ENCODE measurements at regions not wholly inside any gene's neighbourhood (a gene's known extent, or its start where the extent isn't known, plus 50 kb on each side); places are given as distances from the start of the nearest gene placed in this dataset.

DNA sequence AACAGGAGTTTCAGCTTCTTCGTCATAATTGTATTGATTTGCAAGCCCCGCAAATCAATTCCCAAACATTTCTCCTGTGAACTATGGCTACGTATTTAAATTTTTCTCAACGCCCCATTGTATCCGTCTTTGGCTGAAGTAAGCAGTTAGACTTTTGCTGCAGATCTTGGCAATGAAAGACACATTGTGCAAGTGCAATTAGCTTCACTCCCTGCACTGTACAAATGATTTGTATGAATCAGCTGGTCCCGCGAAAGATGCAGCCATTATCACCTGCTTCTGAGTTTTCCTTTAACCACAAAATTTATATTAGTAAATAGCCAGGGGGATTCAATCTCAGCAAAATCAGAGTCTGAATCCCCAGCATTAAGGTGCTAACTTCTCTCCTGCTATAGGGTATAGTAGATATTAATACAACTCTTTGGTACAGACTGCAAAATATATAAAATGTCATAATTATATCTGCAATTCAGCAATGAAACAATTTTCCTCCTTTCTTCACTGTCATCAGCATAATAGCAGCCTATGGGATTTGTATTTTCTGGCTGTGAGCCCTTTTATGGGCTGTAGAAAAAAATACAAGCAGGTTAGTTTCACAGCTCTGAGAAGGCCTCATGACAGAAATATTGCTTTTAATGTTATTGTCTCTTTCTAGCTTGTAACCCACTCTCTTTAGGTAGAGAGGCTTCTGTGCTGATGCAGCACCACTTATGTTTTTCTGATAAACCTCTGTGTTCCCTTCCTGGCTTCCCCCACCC is 68.4 kb upstream of the SMARCA2 start:
- intact Hi-C loops (cut with DNase I): no loop called here
- DNase-seq: no peak
- ATAC-seq (ENCODE audit: poor library complexity): no peak

DNA sequence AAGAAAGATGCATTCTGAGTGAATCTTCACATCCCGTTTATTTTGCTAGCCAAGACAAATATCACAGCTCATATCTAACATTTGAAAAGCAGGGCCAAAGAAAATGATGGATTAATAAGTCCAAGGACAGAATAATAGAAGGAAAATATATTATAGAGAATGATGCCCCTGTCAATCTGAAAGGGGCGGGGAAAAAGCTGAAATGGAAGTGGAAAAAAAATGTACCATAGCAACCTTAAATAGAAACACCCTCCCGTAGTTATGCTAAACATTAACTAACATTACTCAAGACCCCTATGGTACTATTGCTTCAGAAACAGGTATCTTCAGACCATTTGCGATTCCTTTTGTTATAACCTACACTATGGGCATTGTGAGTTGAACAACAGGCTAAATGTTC is 67.7 kb upstream of the SMARCA2 start:
- no peak for ATAC-seq (ENCODE audit: poor library complexity)
- intact Hi-C loops (cut with DNase I): no loop called here
- no peak for DNase-seq

DNA sequence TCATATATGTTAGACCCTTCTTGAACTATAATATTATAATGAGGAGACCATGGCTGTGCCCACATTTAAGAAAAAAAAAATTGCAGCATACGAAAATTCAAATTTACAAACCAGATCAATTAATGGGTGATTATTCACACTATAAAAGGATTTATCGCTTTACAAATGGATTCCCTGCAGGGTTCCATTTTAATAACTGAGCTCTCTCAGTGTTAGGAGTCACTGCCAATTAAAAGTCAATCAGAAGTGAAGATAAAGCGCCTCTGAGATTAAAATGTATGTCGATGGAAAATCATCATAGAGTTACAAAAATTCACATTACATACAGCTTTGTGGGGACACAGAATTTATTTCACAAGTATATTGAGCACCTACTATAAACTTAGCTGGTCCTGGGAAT is 66.6 kb upstream of the SMARCA2 start:
- intact Hi-C loops (cut with DNase I): no loop called here
- no peak for ATAC-seq (ENCODE audit: poor library complexity)
- no peak for DNase-seq

DNA sequence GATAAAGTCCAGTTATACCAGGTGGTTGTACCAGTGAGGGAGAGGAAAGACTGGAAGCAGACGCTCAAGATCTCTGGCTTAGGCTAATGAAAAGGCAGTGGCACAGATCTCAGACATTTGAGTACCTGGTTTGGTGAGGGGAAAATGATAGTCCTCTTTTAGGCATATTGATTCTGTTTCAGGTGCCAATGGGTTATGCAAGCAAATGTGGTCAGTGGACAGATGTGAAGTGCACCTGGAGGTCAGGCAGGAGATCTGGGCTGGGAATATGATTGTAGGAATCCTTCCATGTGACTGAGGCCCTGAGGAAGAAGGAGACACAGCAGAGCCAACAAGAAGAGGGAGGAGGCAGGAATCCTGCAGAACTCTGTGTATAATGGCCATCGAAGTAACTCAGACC is 63.7 kb upstream of the SMARCA2 start:
- ATAC-seq (ENCODE audit: poor library complexity) (no peak), DNase-seq (no peak)
- intact Hi-C loops (cut with DNase I): no loop called here

DNA sequence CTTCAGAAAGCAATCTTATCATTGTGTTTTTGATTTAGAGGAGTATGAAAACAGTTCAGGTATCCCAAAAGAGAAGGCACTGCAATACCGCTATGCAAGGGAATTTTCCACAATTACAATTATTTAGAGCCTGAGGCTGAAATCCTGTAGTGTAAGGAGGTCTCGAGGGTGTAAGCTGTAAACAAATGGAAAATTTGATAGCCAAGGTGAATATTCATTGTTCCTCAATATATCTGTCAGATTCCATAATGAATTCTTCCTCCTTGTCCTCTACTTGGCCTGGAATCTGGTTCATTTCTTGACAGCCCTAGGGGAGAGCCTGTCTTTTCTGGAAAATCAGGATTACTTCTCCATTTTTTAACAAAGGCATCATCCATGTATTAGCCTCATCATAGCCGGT is 63.1 kb upstream of the SMARCA2 start:
- ATAC-seq (ENCODE audit: poor library complexity) (no peak), DNase-seq (no peak)
- intact Hi-C loops (cut with DNase I): no loop called here

DNA sequence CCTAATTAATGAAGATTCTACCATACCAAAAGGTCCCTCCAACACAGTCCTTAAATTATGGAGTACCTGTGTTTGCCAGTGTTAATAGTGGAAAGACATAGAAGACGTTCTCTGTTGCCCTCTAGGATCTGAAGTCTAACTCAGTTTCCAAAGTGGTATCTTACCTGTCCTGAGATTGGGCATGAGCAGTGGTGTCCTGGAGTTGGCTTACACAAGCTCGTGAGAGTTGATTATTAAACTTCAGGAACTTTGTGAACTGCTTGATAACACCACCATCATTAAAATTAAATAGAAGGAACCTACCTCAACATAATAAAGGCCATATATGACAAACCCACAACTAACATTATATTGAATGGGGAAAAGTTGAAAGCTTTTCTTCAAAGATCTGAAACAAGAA is 60.9 kb upstream of the SMARCA2 start:
- ATAC-seq (ENCODE audit: poor library complexity): no peak
- intact Hi-C loops (cut with DNase I): no loop called here

DNA sequence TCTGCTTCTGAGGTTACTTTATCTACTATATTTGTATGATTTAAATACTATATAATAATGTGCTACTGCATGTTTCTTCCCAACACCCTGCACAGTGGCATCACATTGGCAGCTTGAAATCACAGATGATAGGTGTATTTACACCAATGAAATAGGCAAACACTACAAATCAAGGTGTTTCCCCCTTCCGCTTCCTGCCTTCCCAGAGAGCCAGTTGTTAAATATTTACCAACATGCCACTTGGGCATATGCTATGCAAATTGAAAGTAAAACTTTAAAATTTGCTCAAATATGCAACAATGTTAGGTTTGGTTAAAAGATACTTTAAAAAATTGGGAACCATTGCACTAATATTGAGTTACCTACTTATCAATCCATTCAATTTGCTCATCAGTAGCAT is 58.2 kb upstream of the SMARCA2 start:
- intact Hi-C loops (cut with DNase I): no loop called here
- no peak for DNase-seq
- ATAC-seq (ENCODE audit: poor library complexity): no peak

More for the DNA sequence above, 60.9 kb upstream of the SMARCA2 start:
- DNase-seq: no peak

DNA sequence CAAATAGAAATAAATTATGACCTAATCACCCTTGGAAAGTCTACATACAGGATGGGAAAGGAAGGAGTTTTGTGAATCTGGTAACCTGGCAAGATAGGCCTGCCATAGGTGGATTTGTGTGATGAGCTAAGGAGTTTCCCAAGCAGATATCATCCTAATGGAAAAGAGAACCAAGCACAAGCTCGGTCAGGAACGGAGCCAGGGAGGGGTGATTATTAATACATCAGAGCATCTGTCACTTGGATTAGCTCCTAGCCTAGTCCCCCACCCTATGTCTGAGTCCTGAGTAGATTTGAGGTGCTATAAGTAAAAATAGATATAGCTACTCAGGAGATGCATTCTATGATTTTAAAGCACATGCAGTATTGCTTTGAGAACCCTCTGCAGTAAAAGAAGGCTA is 57.3 kb upstream of the SMARCA2 start:
- intact Hi-C loops (cut with DNase I): no loop called here
- DNase-seq: no peak
- ATAC-seq (ENCODE audit: poor library complexity): no peak

DNA sequence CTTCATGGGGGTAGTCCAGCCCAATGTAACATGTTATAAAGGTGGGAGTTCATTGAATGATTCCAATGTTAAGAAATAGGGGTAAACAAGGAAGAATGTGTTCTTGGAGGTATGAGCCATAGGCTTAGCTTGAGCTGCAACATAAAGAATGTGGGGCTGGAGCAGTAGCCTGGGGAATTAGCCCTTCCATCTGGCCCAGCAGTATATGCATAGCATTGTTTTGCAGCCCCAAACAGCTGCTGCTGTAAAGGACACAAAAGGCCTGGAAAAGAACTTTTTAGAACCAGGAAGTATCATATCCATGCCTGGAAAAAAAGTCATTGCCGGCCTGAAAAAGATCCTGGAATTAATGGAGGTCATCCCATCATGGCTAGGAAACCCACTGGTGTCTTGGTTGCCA is 55.8 kb upstream of the SMARCA2 start:
- no peak for ATAC-seq (ENCODE audit: poor library complexity)
- no peak for DNase-seq
- intact Hi-C loops (cut with DNase I): no loop called here

DNA sequence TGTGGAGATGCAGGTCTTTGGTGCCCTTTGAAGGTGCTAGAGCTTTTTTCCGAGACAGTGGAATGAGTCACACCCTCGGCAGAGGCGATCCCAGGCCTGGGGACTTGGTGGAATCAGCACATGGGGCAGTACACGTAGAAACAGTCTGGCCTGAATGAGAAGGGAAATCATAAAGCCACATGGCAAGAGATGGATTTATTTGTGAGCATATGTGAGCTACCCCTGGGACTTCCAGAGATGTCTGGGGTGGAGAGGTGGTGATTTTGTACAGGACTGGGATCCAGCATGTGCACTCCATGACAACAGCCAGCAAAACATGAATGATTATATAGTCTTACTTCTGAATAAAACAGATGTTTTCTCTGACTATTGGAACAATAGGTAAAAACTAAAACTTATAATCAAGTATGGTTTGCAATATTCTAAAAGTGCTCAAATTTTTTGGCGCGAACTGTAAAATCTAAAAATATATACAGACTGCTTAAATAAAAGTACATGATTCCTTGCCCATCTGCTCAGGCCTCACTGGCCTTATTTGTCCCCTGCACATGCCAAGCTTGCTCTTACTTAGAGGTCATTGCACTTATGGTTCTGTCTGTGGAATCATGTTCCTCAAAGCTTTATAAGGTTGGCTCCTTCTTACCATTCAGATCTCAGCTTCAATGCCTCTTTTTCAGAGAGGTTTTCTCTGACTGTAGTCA is 54.7 kb upstream of the SMARCA2 start:
- no peak for DNase-seq

DNA sequence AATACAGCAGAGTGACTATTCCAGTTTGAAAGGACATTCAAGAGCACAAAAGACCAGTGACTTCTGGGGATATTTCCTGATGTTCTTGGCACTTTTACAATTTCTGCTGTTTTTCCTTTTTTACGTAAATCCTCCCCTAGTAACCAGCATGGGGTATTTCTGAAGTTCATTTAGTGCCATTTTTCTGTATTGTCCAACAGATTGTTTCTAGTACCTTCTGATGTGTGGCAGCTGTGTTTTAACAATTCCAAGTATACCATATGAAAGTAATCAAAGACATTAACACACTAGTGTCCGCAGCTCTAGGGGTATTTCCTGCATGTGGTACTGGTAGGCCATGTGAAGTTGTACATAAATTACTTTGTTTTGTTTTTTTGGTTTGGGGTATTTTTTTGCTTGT is 53.0 kb upstream of the SMARCA2 start:
- intact Hi-C loops (cut with DNase I): no loop called here
- DNase-seq (no peak), ATAC-seq (ENCODE audit: poor library complexity) (peak; percentile 47)

More for the DNA sequence above, 54.7 kb upstream of the SMARCA2 start:
- intact Hi-C loops (cut with DNase I): no loop called here
- ATAC-seq (ENCODE audit: poor library complexity): peak; percentile 77

DNA sequence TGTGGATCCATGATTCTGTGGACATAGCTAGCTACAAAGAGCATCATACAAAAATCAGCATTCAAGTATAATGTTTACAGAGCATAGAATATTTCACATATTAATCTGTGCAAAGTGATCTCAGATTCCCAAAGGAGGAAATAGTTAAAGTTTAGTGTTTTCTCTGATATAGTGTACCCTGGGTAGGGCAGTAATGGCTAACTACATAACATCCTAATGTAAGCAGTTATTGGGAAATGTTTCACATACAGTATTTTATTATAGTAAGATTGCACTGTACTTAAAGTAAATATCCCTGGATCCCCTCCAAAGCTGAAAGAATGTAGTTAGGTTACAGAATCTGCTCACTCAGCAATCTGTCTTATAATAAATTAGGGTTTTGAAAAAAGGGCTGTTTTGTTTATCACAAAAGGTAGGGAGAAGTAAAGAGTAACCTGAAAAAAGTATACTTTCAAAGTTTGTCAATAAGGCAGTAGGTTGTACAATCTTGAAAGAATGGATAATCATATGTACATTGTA is 52.5 kb upstream of the SMARCA2 start:
- ATAC-seq (ENCODE audit: poor library complexity) (no peak), DNase-seq (no peak)
- intact Hi-C loops (cut with DNase I): no loop called here

DNA sequence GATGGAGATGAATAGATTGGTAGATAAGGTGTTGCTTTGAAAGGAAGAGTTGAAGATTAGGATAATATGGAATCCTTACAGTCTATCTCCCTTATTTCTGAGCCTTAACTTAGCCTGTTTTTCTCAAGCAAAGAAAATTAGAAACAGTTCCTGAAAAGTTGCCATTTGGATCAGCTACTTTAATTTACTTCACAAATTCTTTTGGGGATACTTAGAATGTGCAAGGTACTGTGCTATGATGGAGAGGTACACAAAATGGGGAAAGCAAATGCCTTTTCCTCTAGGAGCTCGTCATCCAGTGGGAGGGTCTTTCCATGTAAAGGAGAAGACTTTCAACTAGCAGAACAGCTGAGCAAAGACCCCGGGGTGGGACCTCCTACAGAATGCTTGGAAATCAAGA is 51.1 kb upstream of the SMARCA2 start:
- intact Hi-C loops (cut with DNase I): no loop called here
- DNase-seq (no peak), ATAC-seq (ENCODE audit: poor library complexity) (no peak)
